Ovary (tissue), 7 donors: ENCODE measurements at regions not wholly inside any gene's neighbourhood (a gene's known extent, or its start where the extent isn't known, plus 50 kb on each side); places are given as distances from the start of the nearest gene placed in this dataset.
"Not testable (repeated sequence)": the region's sequence is repeated elsewhere in the genome, so short reads cannot be mapped to it uniquely, and the experiment has no call there.

Experiments used
- DNase-seq, 5 donors: peaks; one replicate each; pipeline ENCODE4 v3.0.0-alpha.2; 2019 to 2020
- H3K27ac ChIP-seq, 2 donors: fragments of 200-600 bp; one replicate each; pipeline versions ENCODE4 v1.5.1 to v1.8.0; 2019 to 2022
- H3K27me3 ChIP-seq: fragments of 200-600 bp; one replicate; pipeline ENCODE4 v1.8.0; 2022
- H3K36me3 ChIP-seq: fragments of 200-600 bp; sonication (generic); one replicate; pipeline ENCODE4 v1.5.1; 2019
- H3K4me1 ChIP-seq: one replicate; pipeline ENCODE4 v1.8.1; 2013; ENCODE audit warnings: mild to moderate bottlenecking, moderate library complexity; ENCODE audit not compliant: insufficient read depth
- H3K4me3 ChIP-seq: fragments of 200-600 bp; sonication (generic); one replicate; pipeline ENCODE4 v1.5.1; 2017
- H3K9me3 ChIP-seq, 2 donors: fragments of 200-600 bp in 1 of 2; sonication (generic) in 1 of 2; one replicate each; pipeline versions ENCODE4 v1.5.1 to v1.8.1; 2013 to 2019; ENCODE audit warnings: mild to moderate bottlenecking in 1 of 2, moderate library complexity in 1 of 2
- EP300 ChIP-seq: sonication (generic); formaldehyde crosslinking; IDR thresholded peaks from one replicate; pipeline ENCODE4 v1.6.1; 2017; ENCODE audit warnings: antibody characterized with exemption
- POLR2A ChIP-seq: fragments of 450-650 bp; IDR thresholded peaks from one replicate; pipeline ENCODE4 v1.6.1; 2017; ENCODE audit warnings: antibody characterized with exemption, mild to moderate bottlenecking, moderate library complexity
- WGBS, 3 donors: extraction: QIAGEN DNeasy Blood & Tissue Kit in 1 of 3; methylation state at CpG; one replicate each; pipeline versions ENCODE4 v1.1.5 to v1.1.7; 2013 to 2017; 5-methylcytosine and 5-hydroxymethylcytosine counted together
- intact Hi-C, 4 donors: fragments of 100-400 bp; cut with DNase I; formaldehyde crosslinking; loops; one replicate each; pipeline versions ENCODE4 v1.11.0 to v1.15.1; 2022 to 2023
- TF ChIP-seq, protein P1 (sequence below), 3 donors: fragments of 450-650 bp in 2 of 3; fragments of 200-600 bp in 1 of 3; IDR thresholded peaks; one replicate each; pipeline versions ENCODE4 v1.5.1 to v1.8.0; 2016 to 2022; ENCODE audit warnings: antibody characterized with exemption in 3 of 3, mild to moderate bottlenecking in 1 of 3
- donor health status: DM: no; HTN: no; CAD: no; lungs with moderate emphysema.
- donor health status: DM: no; HTN: no; CAD: no.
- donor health status: Bipolar disorder and iron deficiency.
- donor health status: DM: no; HTN: no; CAD: no.
- donor health status: DM: yes; HTN: yes; CAD: no.

DNA sequence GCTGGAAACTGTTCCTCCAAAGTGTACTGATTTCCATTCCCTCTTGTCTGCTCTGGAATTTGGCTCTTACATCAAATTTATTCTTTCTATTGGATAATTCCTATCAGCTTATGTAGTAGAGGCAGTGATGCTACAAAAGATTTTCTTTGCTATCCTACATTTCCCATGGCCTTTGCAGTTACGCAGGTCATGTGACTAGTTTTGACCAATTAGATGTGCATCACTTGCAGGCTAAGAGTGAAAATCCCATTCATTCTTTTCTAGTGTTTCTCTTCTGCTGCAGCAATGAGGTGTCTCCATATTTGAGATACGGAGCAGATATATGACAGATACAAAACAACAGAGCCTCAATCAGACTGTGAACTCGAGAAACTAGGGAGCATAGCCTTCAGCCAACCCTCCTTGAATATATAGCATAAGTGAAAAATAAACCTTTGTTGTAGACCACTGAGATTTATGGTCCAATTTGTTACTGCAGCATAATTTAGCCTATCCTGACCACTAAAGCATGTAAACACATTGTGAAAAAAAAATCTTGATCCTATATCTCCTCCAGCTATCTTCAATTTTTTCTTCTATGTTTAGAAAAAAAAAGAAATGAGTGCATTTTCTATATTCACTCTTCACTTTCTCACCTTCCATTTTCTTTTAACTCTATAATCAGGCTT, 102.0 kb downstream of the HNMT start:
- Histone ChIP-seq H3K27ac (no peak overlapping the region), H3K27me3 (no peaks in the 10 kb centered on the region), H3K9me3 (no peaks in the 10 kb centered on the region), H3K4me3 (no peak overlapping the region), H3K36me3 (no peaks in the 10 kb centered on the region), H3K4me1 (no peaks in the 10 kb centered on the region)
- DNase-seq = no peak
- 89 to 94% (median 93%) methylated on average over 3 of the region's 3 CpGs for WGBS, 3 donors
- no peak for TF ChIP-seq EP300
- no peak for TF ChIP-seq POLR2A
- TF ChIP-seq, protein P1, sequence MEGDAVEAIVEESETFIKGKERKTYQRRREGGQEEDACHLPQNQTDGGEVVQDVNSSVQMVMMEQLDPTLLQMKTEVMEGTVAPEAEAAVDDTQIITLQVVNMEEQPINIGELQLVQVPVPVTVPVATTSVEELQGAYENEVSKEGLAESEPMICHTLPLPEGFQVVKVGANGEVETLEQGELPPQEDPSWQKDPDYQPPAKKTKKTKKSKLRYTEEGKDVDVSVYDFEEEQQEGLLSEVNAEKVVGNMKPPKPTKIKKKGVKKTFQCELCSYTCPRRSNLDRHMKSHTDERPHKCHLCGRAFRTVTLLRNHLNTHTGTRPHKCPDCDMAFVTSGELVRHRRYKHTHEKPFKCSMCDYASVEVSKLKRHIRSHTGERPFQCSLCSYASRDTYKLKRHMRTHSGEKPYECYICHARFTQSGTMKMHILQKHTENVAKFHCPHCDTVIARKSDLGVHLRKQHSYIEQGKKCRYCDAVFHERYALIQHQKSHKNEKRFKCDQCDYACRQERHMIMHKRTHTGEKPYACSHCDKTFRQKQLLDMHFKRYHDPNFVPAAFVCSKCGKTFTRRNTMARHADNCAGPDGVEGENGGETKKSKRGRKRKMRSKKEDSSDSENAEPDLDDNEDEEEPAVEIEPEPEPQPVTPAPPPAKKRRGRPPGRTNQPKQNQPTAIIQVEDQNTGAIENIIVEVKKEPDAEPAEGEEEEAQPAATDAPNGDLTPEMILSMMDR (IDR thresholded peaks at IDR 0.05) = no peak
- intact Hi-C loops = no loop called here

DNA sequence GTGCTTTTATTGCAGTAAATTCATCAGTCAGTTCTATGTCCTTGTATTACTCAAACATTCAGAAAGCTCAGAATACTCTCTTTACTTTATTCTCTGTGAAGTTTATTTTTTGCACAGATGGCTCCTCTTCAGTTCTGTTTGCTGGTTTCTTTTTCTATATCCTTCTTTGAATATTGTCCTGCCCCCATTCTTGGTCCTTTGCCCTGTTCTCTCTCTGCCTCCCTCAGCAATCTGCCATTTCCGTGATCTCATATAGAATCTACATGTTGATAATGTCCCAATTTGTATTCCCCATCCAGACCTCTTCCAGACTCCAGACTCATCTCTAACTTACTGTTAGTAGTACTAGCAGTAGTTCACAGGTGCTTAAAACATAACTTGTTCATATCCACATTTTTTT, 102.6 kb downstream of the HNMT start:
- TF ChIP-seq, protein P1 (IDR thresholded peaks at IDR 0.05) = no peak
- TF ChIP-seq POLR2A = no peak
- no peak for TF ChIP-seq EP300
- 87 to 88% (median 88%) methylated on average over 1 of the region's 1 CpG for WGBS, 3 donors
- Histone ChIP-seq H3K9me3 (no peaks in the 10 kb centered on the region), H3K27ac (no peak overlapping the region), H3K4me3 (no peak overlapping the region), H3K36me3 (no peaks in the 10 kb centered on the region), H3K4me1 (no peaks in the 10 kb centered on the region), H3K27me3 (no peaks in the 10 kb centered on the region)
- DNase-seq = no peak
- intact Hi-C loops = no loop called here

DNA sequence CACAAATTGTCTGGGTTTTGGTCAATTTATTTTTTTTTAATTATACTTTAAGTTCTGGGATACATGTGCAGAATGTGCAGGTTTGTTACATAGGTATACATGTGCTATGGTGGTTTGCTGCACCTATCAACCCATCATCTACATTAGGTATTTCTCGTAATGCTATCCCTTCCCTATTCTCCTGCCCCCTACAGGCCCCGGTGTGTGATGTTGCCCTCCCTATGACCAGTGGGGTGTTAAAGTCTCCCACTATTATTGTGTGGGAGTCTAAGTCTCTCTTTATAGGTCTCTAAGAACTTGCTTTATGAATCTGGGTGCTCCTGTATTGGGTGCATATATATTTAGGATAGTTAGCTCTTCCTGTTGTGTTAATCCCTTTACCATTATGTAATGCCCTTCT, 104.4 kb downstream of the HNMT start:
- DNase-seq, H3K9me3 ChIP-seq, H3K36me3 ChIP-seq, H3K27ac ChIP-seq, intact Hi-C loops, H3K4me1 ChIP-seq, H3K27me3 ChIP-seq, H3K4me3 ChIP-seq: not testable (repeated sequence)
- 71 to 91% (median 83%) methylated on average over 2 of the region's 2 CpGs for WGBS, 3 donors

DNA sequence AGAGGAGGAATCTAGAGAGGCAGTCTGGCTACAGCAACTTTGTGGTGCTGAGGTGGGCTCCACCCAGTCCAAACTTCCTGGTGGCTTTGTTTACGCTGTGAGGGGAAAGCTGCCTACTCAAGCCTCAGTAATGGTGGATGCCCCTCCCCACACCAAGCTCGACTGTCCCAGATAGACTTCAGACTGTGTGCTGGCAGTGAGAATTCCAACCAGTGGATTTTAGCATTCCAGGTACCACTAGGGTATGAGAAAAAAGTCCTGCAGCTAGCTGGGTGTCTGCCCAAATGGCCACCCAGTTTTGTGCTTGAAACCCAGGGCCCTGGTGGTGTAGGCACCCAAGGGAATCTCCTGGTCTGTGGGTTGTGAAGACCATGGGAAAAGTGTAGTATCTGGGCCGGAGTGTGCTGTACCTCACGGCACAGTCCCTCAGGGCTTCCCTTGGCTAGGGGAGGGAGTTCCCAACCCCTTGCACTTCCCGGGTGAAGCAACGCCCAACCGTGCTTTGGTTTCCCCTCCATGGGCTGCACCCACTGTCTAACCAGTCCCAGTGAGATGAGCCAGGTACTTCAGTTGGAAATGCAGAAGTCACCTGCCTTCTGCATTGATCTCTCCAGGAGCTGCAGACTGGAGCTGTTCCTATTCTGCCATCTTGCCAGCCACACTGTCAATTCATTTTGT, 106.9 kb downstream of the HNMT start:
- H3K27me3 ChIP-seq, H3K4me3 ChIP-seq, H3K27ac ChIP-seq, H3K4me1 ChIP-seq, H3K9me3 ChIP-seq, H3K36me3 ChIP-seq, DNase-seq: not testable (repeated sequence)
- intact Hi-C loops = loop anchor here in 1 of 4 donors (5.0 kb wide), 1 partner anchor 79 kb away; no protein-coding TSS in a partner anchor
- WGBS, 3 donors = 85 to 93% (median 88%) methylated on average over 7 of the region's 7 CpGs

DNA sequence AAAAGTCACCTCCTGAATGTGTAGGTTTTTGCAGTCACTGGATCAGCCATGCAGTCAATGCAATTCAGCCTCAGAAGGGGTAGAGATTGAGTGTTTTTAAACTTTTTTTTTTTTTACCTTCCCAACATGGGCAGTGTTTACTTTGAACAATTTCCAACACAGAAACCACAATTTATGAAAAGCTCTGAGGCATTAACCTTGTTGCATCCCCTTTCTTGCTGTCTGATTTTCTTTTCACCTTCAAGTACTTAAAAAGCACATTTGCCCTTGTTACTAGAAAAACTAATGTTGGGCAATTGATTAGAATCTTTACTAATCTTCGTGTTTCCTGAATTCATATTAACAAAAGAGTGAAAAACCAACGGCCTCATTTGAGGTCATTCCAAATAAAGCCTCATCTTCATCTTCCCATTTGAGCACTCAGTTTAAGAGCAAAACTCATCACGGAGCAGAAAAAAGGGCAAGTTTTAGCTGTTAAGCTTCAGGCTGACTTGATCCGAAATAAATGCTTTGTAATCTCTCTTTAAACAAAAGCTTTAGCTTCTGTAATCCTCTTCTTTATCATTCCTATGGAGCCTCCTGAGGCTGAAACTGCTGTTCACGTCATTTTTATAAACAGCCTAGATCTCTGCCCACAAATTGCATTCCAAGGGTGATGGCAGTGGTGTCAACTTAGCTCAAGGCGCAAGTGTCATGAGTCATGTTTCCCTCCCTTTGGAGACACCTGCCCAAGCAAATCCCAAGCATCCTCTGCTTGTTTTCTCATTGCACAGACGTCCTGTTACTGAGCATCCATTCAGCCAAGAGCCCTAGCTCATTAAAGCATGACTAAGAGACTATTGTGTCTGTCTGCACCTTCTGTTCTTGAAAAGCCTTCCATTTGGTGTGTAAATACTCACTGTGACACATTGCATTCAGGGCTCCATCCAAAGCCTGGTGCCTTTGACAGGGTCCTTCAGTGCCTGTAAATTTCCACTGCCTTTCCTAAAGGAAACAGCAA, 107.7 kb downstream of the HNMT start:
- Histone ChIP-seq H3K27me3 (no peaks in the 10 kb centered on the region), H3K36me3 (no peaks in the 10 kb centered on the region), H3K4me3 (no peak overlapping the region), H3K27ac (no peak overlapping the region), H3K9me3 (no peaks in the 10 kb centered on the region), H3K4me1 (no peaks in the 10 kb centered on the region)
- 63 to 79% (median 70%) methylated on average over 7 of the region's 7 CpGs for WGBS, 3 donors
- TF ChIP-seq, protein P1 (IDR thresholded peaks at IDR 0.05) = no peak
- TF ChIP-seq EP300 (no peak), POLR2A (no peak)
- intact Hi-C loops = loop anchor here in 1 of 4 donors (5.0 kb wide), 1 partner anchor 80 kb away; no protein-coding TSS in a partner anchor
- DNase-seq = no peak
